ENCODE measurements at regions not wholly inside any gene's neighbourhood (a gene's known extent, or its start where the extent isn't known, plus 50 kb on each side); places are given as distances from the start of the nearest gene placed in this dataset.

GRCh38 chr14:83816761-83817160 lies 1713.2 kb upstream of the FLRT2 start:
- H3K4me3 ChIP-seq (replicated peaks; ENCODE audit: low read depth, low read length), result no peak overlapping the region
- TF ChIP-seq CTCF (IDR thresholded peaks at IDR 0.05; ENCODE audit: low read length, missing control alignments), result no peak
- peak; percentile 37 for DNase-seq (ENCODE audit: low read depth)

GRCh38 chr14:83825843-83826242 lies 1704.1 kb upstream of the FLRT2 start:
- no peak for TF ChIP-seq CTCF (IDR thresholded peaks at IDR 0.05; ENCODE audit: low read length, missing control alignments)

GRCh38 chr14:83826838-83827237 lies 1703.1 kb upstream of the FLRT2 start:
- DNase-seq (ENCODE audit: low read depth), result peak; percentile 27
- TF ChIP-seq CTCF (IDR thresholded peaks at IDR 0.05; ENCODE audit: low read length, missing control alignments), result no peak

More at GRCh38 chr14:83825843-83826242, 1704.1 kb upstream of the FLRT2 start:
- H3K4me3 ChIP-seq (replicated peaks; ENCODE audit: low read depth, low read length), result no peak overlapping the region
- no peak for DNase-seq (ENCODE audit: low read depth)

GRCh38 chr14:83827383-83827782 lies 1702.6 kb upstream of the FLRT2 start:
- TF ChIP-seq CTCF (IDR thresholded peaks at IDR 0.05; ENCODE audit: low read length, missing control alignments), result no peak
- no peak for DNase-seq (ENCODE audit: low read depth)
- H3K4me3 ChIP-seq (replicated peaks; ENCODE audit: low read depth, low read length), result no peak overlapping the region

More at GRCh38 chr14:83826838-83827237, 1703.1 kb upstream of the FLRT2 start:
- no peak overlapping the region for H3K4me3 ChIP-seq (replicated peaks; ENCODE audit: low read depth, low read length)

- DNase-seq (ENCODE audit: low read depth), result peak; percentile 18
- H3K4me3 ChIP-seq (replicated peaks; ENCODE audit: low read depth, low read length), result no peak overlapping the region
- no peak for TF ChIP-seq CTCF (IDR thresholded peaks at IDR 0.05; ENCODE audit: low read length, missing control alignments)
These were observed 1701.5 kb upstream of the FLRT2 start for GRCh38 chr14:83828406-83828805.

GRCh38 chr14:83830316-83830715 lies 1699.6 kb upstream of the FLRT2 start:
- DNase-seq (ENCODE audit: low read depth), result no peak
- TF ChIP-seq CTCF (IDR thresholded peaks at IDR 0.05; ENCODE audit: low read length, missing control alignments), result no peak
- no peak overlapping the region for H3K4me3 ChIP-seq (replicated peaks; ENCODE audit: low read depth, low read length)

GRCh38 chr14:83838226-83838625 lies 1691.7 kb upstream of the FLRT2 start:
- no peak for DNase-seq (ENCODE audit: low read depth)
- H3K4me3 ChIP-seq (replicated peaks; ENCODE audit: low read depth, low read length), result no peak overlapping the region
- TF ChIP-seq CTCF (IDR thresholded peaks at IDR 0.05; ENCODE audit: low read length, missing control alignments), result no peak

All from fibroblast of pulmonary artery (primary cell).